Suprapubic skin (tissue), 4 donors: ENCODE measurements at regions not wholly inside any gene's neighbourhood (a gene's known extent, or its start where the extent isn't known, plus 50 kb on each side); places are given as distances from the start of the nearest gene placed in this dataset.

Experiments
- EP300 ChIP-seq: sonication (generic); formaldehyde crosslinking; IDR thresholded peaks from one replicate; pipeline ENCODE4 v1.6.1; 2017; ENCODE audit warnings: antibody characterized with exemption
- POLR2A ChIP-seq, 2 donors: fragments of 450-650 bp; IDR thresholded peaks; one replicate each; pipeline ENCODE4 v1.6.1; 2017; ENCODE audit warnings: antibody characterized with exemption in 2 of 2, mild to moderate bottlenecking in 2 of 2, moderate library complexity in 2 of 2
- POLR2AphosphoS5 ChIP-seq, 3 donors: sonication (generic); formaldehyde crosslinking; IDR thresholded peaks; one replicate each; pipeline ENCODE4 v1.6.1; 2017; ENCODE audit warnings: antibody characterized with exemption in 3 of 3
- TF ChIP-seq, protein P1 (sequence below), 2 donors: fragments of 200-600 bp in 1 of 2; fragments of 450-650 bp in 1 of 2; sonication (generic) in 1 of 2; IDR thresholded peaks; one replicate each; pipeline ENCODE4 v1.5.1; 2016 to 2019; ENCODE audit warnings: antibody characterized with exemption in 2 of 2, mild to moderate bottlenecking in 1 of 2, moderate library complexity in 1 of 2

DNA sequence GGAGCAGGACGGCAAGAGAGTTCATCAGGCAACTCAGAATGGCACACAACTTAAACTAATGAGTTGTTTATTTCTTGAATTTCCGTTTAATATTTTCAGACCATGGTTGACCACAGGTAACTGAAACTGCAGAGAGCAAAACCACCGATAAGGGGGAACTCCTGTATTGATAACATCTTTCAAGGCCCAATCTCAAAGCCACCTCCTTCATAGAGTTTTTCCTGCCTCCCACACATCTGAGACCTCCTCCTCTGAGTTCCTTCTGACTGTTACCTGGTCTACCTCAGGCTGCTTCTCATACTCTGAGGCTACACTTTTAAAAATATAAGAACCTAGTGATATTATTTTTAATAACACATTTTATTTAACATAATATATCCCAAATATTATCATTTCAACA, 341.5 kb upstream of the NPVF start:
- TF ChIP-seq POLR2AphosphoS5 (IDR thresholded peaks at IDR 0.05), result no peak
- TF ChIP-seq, protein P1, sequence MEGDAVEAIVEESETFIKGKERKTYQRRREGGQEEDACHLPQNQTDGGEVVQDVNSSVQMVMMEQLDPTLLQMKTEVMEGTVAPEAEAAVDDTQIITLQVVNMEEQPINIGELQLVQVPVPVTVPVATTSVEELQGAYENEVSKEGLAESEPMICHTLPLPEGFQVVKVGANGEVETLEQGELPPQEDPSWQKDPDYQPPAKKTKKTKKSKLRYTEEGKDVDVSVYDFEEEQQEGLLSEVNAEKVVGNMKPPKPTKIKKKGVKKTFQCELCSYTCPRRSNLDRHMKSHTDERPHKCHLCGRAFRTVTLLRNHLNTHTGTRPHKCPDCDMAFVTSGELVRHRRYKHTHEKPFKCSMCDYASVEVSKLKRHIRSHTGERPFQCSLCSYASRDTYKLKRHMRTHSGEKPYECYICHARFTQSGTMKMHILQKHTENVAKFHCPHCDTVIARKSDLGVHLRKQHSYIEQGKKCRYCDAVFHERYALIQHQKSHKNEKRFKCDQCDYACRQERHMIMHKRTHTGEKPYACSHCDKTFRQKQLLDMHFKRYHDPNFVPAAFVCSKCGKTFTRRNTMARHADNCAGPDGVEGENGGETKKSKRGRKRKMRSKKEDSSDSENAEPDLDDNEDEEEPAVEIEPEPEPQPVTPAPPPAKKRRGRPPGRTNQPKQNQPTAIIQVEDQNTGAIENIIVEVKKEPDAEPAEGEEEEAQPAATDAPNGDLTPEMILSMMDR (IDR thresholded peaks at IDR 0.05), result no peak
- TF ChIP-seq EP300, result no peak
- TF ChIP-seq POLR2A (IDR thresholded peaks at IDR 0.05), result no peak
